Breast epithelium (tissue), 3 donors: ENCODE measurements at regions not wholly inside any gene's neighbourhood (a gene's known extent, or its start where the extent isn't known, plus 50 kb on each side); places are given as distances from the start of the nearest gene placed in this dataset.

ENCODE experiments used
- CTCF ChIP-seq, 3 donors: fragments of 450-650 bp; IDR thresholded peaks; one replicate each; pipeline ENCODE4 v1.5.1; 2016 to 2017; ENCODE audit warnings: antibody characterized with exemption in 3 of 3, mild to moderate bottlenecking in 3 of 3, moderate library complexity in 3 of 3
- POLR2A ChIP-seq: fragments of 450-650 bp; IDR thresholded peaks from one replicate; pipeline ENCODE4 v1.6.1; 2016; ENCODE audit warnings: antibody characterized with exemption, mild to moderate bottlenecking, moderate library complexity
- POLR2AphosphoS5 ChIP-seq, 3 donors: sonication (generic); formaldehyde crosslinking; IDR thresholded peaks; one replicate each; pipeline ENCODE4 v1.6.1; 2017; ENCODE audit warnings: antibody characterized with exemption in 3 of 3

DNA sequence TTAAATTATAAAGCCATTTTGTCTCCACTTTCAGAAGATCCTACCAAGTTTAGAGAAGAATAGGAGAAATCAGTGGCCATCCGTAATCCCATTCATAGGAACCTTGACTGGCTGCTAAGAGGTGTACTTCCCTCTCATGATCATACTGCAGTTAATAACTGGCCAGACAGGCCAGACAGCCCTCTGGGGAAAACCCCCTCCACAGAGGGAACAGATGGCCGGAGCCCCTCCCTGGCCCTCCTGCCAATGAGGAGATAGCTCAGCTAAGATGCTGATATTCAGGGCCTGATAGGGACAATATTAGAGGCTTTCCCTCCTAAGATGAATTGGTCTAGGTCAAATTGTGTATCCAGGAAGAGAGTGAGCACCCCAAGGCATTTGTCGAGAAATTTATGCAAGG lies 200.0 kb upstream of the MAOA start:
- TF ChIP-seq CTCF (IDR thresholded peaks at IDR 0.05) (no peak), POLR2A (no peak), POLR2AphosphoS5 (IDR thresholded peaks at IDR 0.05) (no peak)
